ENCODE measurements at regions not wholly inside any gene's neighbourhood (a gene's known extent, or its start where the extent isn't known, plus 50 kb on each side); places are given as distances from the start of the nearest gene placed in this dataset.
A peak's percentile ranks its signal among the peaks of the same experiment; 100 is the strongest.

- no peak overlapping the region for H3K27ac ChIP-seq (ENCODE audit: low read depth, low read length)
- POLR2A ChIA-PET = no interaction called here
- H3K9me3 Mint-ChIP-seq = peaks cover 2 to 16% (median 5%) of the 10 kb centered on the region in 11 donors
- no peak overlapping the region for H3K4me3 Mint-ChIP-seq
- ATAC-seq = no peak
- H3K27me3 ChIP-seq (ENCODE audit: control insufficient read depth in 2 of 2, insufficient read depth in 2 of 2, low read length in 2 of 2) = no peaks in the 10 kb centered on the region
- H3K27me3 Mint-ChIP-seq = peaks cover 7 to 24% (median 12%) of the 10 kb centered on the region in 5 donors
- no peaks in the 10 kb centered on the region for H3K36me3 ChIP-seq (ENCODE audit: control insufficient read depth in 2 of 3, insufficient read depth in 3 of 3, low read length in 3 of 3)
- no peak overlapping the region for H3K27ac Mint-ChIP-seq
- CTCF ChIA-PET = no interaction called here
- DNase-seq = no peak
- H3K36me3 Mint-ChIP-seq = peaks cover 0 to 10% (median 0%) of the 10 kb centered on the region in 5 donors
- no peaks in the 10 kb centered on the region for H3K4me1 ChIP-seq (ENCODE audit: control insufficient read depth in 2 of 2, insufficient read depth in 2 of 2, low read length in 2 of 2)
- H3K4me1 Mint-ChIP-seq = peaks cover 0 to 8% (median 3%) of the 10 kb centered on the region in 7 donors
- no peak overlapping the region for H3K4me3 ChIP-seq (ENCODE audit: low read length)
- intact Hi-C loops (cut with micrococcal nuclease) = no loop called here
- no peaks in the 10 kb centered on the region for H3K9me3 ChIP-seq (ENCODE audit: control insufficient read depth in 2 of 3, low read length in 3 of 3)
These were observed 69.9 kb upstream of the COMTD1 start for GRCh38 chr10:75305675-75306074.

DNA sequence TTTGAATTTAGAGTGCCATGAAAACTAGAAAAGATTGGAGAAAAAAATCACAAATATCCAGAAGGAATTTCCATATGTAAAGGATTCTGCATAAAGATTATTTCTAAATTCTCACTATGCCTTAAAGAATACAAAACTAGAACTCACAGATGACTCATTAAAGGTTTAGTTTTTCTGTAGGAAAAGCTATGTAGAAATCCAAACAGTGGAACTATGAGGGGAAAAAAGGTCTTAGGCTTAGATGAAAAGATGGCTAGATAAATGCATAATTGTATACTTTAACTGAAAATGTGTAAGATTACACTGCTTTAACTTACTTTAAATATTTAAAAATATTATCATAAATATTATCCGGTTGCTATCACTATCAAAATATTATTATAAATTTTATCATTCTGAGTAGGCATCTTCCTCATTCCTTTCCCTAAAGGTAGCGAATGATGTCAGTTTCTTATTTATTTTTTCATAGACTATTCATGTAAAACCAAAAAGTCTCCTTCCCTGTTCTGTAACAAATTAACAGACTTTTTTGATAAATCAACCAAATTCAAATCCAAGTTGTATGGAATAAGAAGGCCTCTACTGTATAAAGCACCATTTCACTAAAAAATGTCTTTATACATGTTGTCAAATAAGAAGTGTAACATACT, 69.1 kb upstream of the COMTD1 start:
- ATAC-seq = no peak
- Histone ChIP-seq H3K36me3 (ENCODE audit: control insufficient read depth in 2 of 3, insufficient read depth in 3 of 3, low read length in 3 of 3) (no peaks in the 10 kb centered on the region), H3K27me3 (ENCODE audit: control insufficient read depth in 2 of 2, insufficient read depth in 2 of 2, low read length in 2 of 2) (no peaks in the 10 kb centered on the region), H3K4me1 (ENCODE audit: control insufficient read depth in 2 of 2, insufficient read depth in 2 of 2, low read length in 2 of 2) (no peaks in the 10 kb centered on the region), H3K9me3 (ENCODE audit: control insufficient read depth in 2 of 3, low read length in 3 of 3) (no peaks in the 10 kb centered on the region), H3K4me3 (ENCODE audit: low read length) (no peak overlapping the region), H3K27ac (ENCODE audit: low read depth, low read length) (no peak overlapping the region)
- peaks cover 3 to 17% (median 12%) of the 10 kb centered on the region in 5 donors for H3K27me3 Mint-ChIP-seq
- DNase-seq = no peak
- peaks cover 0 to 10% (median 0%) of the 10 kb centered on the region in 5 donors for H3K36me3 Mint-ChIP-seq
- intact Hi-C loops (cut with micrococcal nuclease) = no loop called here
- no peak overlapping the region for H3K4me3 Mint-ChIP-seq
- H3K27ac Mint-ChIP-seq = no peak overlapping the region
- CTCF ChIA-PET = no interaction called here
- H3K4me1 Mint-ChIP-seq = peaks cover 0 to 8% (median 3%) of the 10 kb centered on the region in 7 donors
- H3K9me3 Mint-ChIP-seq = peaks cover 2 to 16% (median 5%) of the 10 kb centered on the region in 11 donors
- POLR2A ChIA-PET = no interaction called here

GRCh38 chr10:75304313-75304712, 68.6 kb upstream of the COMTD1 start:
- CTCF ChIA-PET = no interaction called here
- H3K4me1 ChIP-seq (ENCODE audit: control insufficient read depth in 2 of 2, insufficient read depth in 2 of 2, low read length in 2 of 2) = no peaks in the 10 kb centered on the region
- Mint-ChIP-seq H3K4me3 (no peak overlapping the region), H3K4me1 (peaks cover 0 to 8% (median 3%) of the 10 kb centered on the region in 7 donors), H3K36me3 (peaks cover 0 to 10% (median 0%) of the 10 kb centered on the region in 5 donors), H3K27ac (no peak overlapping the region), H3K27me3 (peaks cover 0 to 17% (median 12%) of the 10 kb centered on the region in 5 donors), H3K9me3 (peaks cover 2 to 16% (median 5%) of the 10 kb centered on the region in 11 donors)
- no peak overlapping the region for H3K27ac ChIP-seq (ENCODE audit: low read depth, low read length)
- H3K27me3 ChIP-seq (ENCODE audit: control insufficient read depth in 2 of 2, insufficient read depth in 2 of 2, low read length in 2 of 2) = no peaks in the 10 kb centered on the region
- H3K4me3 ChIP-seq (ENCODE audit: low read length) = no peak overlapping the region
- intact Hi-C loops (cut with micrococcal nuclease) = no loop called here
- DNase-seq = no peak
- no peaks in the 10 kb centered on the region for H3K9me3 ChIP-seq (ENCODE audit: control insufficient read depth in 2 of 3, low read length in 3 of 3)
- POLR2A ChIA-PET = no interaction called here
- ATAC-seq = no peak
- H3K36me3 ChIP-seq (ENCODE audit: control insufficient read depth in 2 of 3, insufficient read depth in 3 of 3, low read length in 3 of 3) = no peaks in the 10 kb centered on the region

- peaks cover 0 to 13% (median 8%) of the 10 kb centered on the region in 5 donors for H3K27me3 Mint-ChIP-seq
- ChIA-PET CTCF (no interaction called here), POLR2A (no interaction called here)
- Histone ChIP-seq H3K27ac (ENCODE audit: low read depth, low read length) (no peak overlapping the region), H3K36me3 (ENCODE audit: control insufficient read depth in 2 of 3, insufficient read depth in 3 of 3, low read length in 3 of 3) (no peaks in the 10 kb centered on the region), H3K27me3 (ENCODE audit: control insufficient read depth in 2 of 2, insufficient read depth in 2 of 2, low read length in 2 of 2) (no peaks in the 10 kb centered on the region), H3K4me3 (ENCODE audit: low read length) (no peak overlapping the region), H3K9me3 (ENCODE audit: control insufficient read depth in 2 of 3, low read length in 3 of 3) (no peaks in the 10 kb centered on the region), H3K4me1 (ENCODE audit: control insufficient read depth in 2 of 2, insufficient read depth in 2 of 2, low read length in 2 of 2) (no peaks in the 10 kb centered on the region)
- H3K36me3 Mint-ChIP-seq = peaks cover 0 to 6% (median 0%) of the 10 kb centered on the region in 5 donors
- no peak overlapping the region for H3K4me3 Mint-ChIP-seq
- H3K4me1 Mint-ChIP-seq = peaks cover 0 to 8% (median 3%) of the 10 kb centered on the region in 7 donors
- ATAC-seq (no peak), DNase-seq (no peak)
- H3K27ac Mint-ChIP-seq = peak overlapping the region in 1 of 9 donors; percentile 12
- H3K9me3 Mint-ChIP-seq = peaks cover 2 to 16% (median 5%) of the 10 kb centered on the region in 11 donors
- intact Hi-C loops (cut with micrococcal nuclease) = no loop called here
These were observed 67.5 kb upstream of the COMTD1 start for GRCh38 chr10:75303045-75303777.

DNA sequence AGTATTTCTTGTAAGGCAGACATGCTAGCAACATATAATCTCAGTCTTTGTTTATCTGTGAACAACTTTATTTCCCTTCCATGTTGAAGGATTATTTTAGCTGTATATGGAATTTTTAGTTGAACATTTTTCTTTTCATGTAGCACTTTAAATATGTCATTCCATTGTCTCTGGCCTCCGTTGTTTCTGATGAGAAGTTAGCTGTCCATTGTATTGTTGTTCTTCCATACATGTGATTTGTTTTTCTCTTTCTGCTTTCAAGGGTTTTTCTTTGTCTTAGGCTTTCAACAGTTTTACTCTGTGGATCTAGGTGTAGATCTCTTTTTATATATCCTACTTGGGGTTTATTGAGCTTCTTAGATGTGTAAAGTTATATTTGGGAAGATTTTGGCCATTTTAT, 66.3 kb upstream of the COMTD1 start:
- Histone ChIP-seq H3K27ac (ENCODE audit: low read depth, low read length) (no peak overlapping the region), H3K4me1 (ENCODE audit: control insufficient read depth in 2 of 2, insufficient read depth in 2 of 2, low read length in 2 of 2) (no peaks in the 10 kb centered on the region), H3K4me3 (ENCODE audit: low read length) (no peak overlapping the region), H3K27me3 (ENCODE audit: control insufficient read depth in 2 of 2, insufficient read depth in 2 of 2, low read length in 2 of 2) (no peaks in the 10 kb centered on the region), H3K9me3 (ENCODE audit: control insufficient read depth in 2 of 3, low read length in 3 of 3) (no peaks in the 10 kb centered on the region), H3K36me3 (ENCODE audit: control insufficient read depth in 2 of 3, insufficient read depth in 3 of 3, low read length in 3 of 3) (no peaks in the 10 kb centered on the region)
- intact Hi-C loops (cut with micrococcal nuclease) = no loop called here
- H3K27ac Mint-ChIP-seq = no peak overlapping the region
- ChIA-PET POLR2A (no interaction called here), CTCF (no interaction called here)
- H3K4me3 Mint-ChIP-seq = no peak overlapping the region
- peaks cover 1 to 16% (median 5%) of the 10 kb centered on the region in 11 donors for H3K9me3 Mint-ChIP-seq
- DNase-seq (no peak), ATAC-seq (no peak)
- H3K36me3 Mint-ChIP-seq = peaks cover 0 to 4% (median 0%) of the 10 kb centered on the region in 5 donors
- H3K27me3 Mint-ChIP-seq = peaks cover 0 to 11% (median 7%) of the 10 kb centered on the region in 5 donors
- H3K4me1 Mint-ChIP-seq = peaks cover 0 to 3% (median under 1%) of the 10 kb centered on the region in 7 donors

- H3K27me3 Mint-ChIP-seq = peaks cover 0 to 26% (median 6%) of the 10 kb centered on the region in 5 donors
- H3K4me1 Mint-ChIP-seq = peaks cover 0 to 4% (median 0%) of the 10 kb centered on the region in 7 donors
- Histone ChIP-seq H3K4me1 (ENCODE audit: control insufficient read depth in 2 of 2, insufficient read depth in 2 of 2, low read length in 2 of 2) (no peaks in the 10 kb centered on the region), H3K9me3 (ENCODE audit: control insufficient read depth in 2 of 3, low read length in 3 of 3) (no peaks in the 10 kb centered on the region), H3K27me3 (ENCODE audit: control insufficient read depth in 2 of 2, insufficient read depth in 2 of 2, low read length in 2 of 2) (no peaks in the 10 kb centered on the region), H3K4me3 (ENCODE audit: low read length) (no peak overlapping the region), H3K36me3 (ENCODE audit: control insufficient read depth in 2 of 3, insufficient read depth in 3 of 3, low read length in 3 of 3) (no peaks in the 10 kb centered on the region), H3K27ac (ENCODE audit: low read depth, low read length) (no peak overlapping the region)
- POLR2A ChIA-PET = no interaction called here
- DNase-seq = no peak
- ATAC-seq = no peak
- no peaks in the 10 kb centered on the region for H3K36me3 Mint-ChIP-seq
- peaks cover 0 to 4% (median 2%) of the 10 kb centered on the region in 11 donors for H3K9me3 Mint-ChIP-seq
- intact Hi-C loops (cut with micrococcal nuclease) = loop anchor here in 1 of 2 donors (5.0 kb wide), 1 partner anchor 100 kb away; no protein-coding TSS in a partner anchor
- no peak overlapping the region for H3K27ac Mint-ChIP-seq
- CTCF ChIA-PET = interaction anchor here (1.1 kb wide), 1 partner anchor 62 kb away, joined by 5 read pairs; the partner anchor contains the start of gene COMTD1
- H3K4me3 Mint-ChIP-seq = no peak overlapping the region
These were observed 61.4 kb upstream of the COMTD1 start for GRCh38 chr10:75297021-75297599.

All from naive thymus-derived CD4-positive, alpha-beta T cell (primary cell).